ENCODE measurements at regions not wholly inside any gene's neighbourhood (a gene's known extent, or its start where the extent isn't known, plus 50 kb on each side); places are given as distances from the start of the nearest gene placed in this dataset.

- TF ChIP-seq ZNF280D (CRISPR knock-in tag; IDR thresholded peaks at IDR 0.05) (no peak), FOSL1 (CRISPR knock-in tag; IDR thresholded peaks at IDR 0.05; ENCODE audit: borderline replicate concordance) (no peak), HINFP (CRISPR knock-in tag; IDR thresholded peaks at IDR 0.05; ENCODE audit: low read depth) (no peak), RELA (CRISPR knock-in tag; IDR thresholded peaks at IDR 0.05) (no peak)
Observed at GRCh38 chr14:87065366-87065765, 927.6 kb downstream of the GALC start.
